ENCODE measurements at regions not wholly inside any gene's neighbourhood (a gene's known extent, or its start where the extent isn't known, plus 50 kb on each side); places are given as distances from the start of the nearest gene placed in this dataset.

DNA sequence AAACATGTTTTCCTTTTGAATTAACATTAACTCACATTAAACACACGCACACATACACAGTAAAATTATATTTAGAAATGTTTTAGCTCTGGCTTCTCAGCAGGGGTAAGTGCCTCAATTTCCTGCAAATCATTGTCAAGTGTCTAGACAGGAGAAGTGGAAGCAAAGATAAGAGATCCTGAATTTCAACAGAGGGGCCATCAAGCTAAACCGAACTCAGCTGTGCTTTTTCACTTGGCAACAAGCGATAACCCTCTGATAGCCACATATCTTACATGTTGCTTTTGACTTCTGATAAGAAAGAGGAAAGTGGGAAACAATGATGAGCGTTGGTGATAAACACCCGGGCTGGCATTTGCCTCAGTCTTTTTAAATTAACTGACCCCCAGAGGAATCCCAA is 79.7 kb upstream of the SPDL1 start:
- TF ChIP-seq, protein P1, sequence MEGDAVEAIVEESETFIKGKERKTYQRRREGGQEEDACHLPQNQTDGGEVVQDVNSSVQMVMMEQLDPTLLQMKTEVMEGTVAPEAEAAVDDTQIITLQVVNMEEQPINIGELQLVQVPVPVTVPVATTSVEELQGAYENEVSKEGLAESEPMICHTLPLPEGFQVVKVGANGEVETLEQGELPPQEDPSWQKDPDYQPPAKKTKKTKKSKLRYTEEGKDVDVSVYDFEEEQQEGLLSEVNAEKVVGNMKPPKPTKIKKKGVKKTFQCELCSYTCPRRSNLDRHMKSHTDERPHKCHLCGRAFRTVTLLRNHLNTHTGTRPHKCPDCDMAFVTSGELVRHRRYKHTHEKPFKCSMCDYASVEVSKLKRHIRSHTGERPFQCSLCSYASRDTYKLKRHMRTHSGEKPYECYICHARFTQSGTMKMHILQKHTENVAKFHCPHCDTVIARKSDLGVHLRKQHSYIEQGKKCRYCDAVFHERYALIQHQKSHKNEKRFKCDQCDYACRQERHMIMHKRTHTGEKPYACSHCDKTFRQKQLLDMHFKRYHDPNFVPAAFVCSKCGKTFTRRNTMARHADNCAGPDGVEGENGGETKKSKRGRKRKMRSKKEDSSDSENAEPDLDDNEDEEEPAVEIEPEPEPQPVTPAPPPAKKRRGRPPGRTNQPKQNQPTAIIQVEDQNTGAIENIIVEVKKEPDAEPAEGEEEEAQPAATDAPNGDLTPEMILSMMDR (IDR thresholded peaks at IDR 0.05; ENCODE audit: insufficient read depth, low read length): no peak
- TF ChIP-seq POLR2AphosphoS5 (IDR thresholded peaks at IDR 0.05; ENCODE audit: low read depth) (no peak), GABPA (IDR thresholded peaks at IDR 0.05; ENCODE audit: low read depth) (no peak), SPI1 (IDR thresholded peaks at IDR 0.05; ENCODE audit: borderline replicate concordance, low read depth) (no peak)
- TF ChIP-seq, protein P2, sequence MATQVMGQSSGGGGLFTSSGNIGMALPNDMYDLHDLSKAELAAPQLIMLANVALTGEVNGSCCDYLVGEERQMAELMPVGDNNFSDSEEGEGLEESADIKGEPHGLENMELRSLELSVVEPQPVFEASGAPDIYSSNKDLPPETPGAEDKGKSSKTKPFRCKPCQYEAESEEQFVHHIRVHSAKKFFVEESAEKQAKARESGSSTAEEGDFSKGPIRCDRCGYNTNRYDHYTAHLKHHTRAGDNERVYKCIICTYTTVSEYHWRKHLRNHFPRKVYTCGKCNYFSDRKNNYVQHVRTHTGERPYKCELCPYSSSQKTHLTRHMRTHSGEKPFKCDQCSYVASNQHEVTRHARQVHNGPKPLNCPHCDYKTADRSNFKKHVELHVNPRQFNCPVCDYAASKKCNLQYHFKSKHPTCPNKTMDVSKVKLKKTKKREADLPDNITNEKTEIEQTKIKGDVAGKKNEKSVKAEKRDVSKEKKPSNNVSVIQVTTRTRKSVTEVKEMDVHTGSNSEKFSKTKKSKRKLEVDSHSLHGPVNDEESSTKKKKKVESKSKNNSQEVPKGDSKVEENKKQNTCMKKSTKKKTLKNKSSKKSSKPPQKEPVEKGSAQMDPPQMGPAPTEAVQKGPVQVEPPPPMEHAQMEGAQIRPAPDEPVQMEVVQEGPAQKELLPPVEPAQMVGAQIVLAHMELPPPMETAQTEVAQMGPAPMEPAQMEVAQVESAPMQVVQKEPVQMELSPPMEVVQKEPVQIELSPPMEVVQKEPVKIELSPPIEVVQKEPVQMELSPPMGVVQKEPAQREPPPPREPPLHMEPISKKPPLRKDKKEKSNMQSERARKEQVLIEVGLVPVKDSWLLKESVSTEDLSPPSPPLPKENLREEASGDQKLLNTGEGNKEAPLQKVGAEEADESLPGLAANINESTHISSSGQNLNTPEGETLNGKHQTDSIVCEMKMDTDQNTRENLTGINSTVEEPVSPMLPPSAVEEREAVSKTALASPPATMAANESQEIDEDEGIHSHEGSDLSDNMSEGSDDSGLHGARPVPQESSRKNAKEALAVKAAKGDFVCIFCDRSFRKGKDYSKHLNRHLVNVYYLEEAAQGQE (IDR thresholded peaks at IDR 0.05; ENCODE audit: insufficient replicate concordance, low read depth): no peak

All from HL-60 (cell line).